SK-N-SH treated with all-trans-retinoic acid at 6 μM for 48 hours (cell line): ENCODE measurements at regions not wholly inside any gene's neighbourhood (a gene's known extent, or its start where the extent isn't known, plus 50 kb on each side); places are given as distances from the start of the nearest gene placed in this dataset.

Source experiments
- ATAC-seq: fragments of 200-7000 bp; cut with Tn5 transposase; 3 replicates; pipeline ENCODE4 v1.9.1; 2020; ENCODE audit warnings: mild to moderate bottlenecking, moderate library complexity
- ARNTL ChIP-seq: fragments of 450-650 bp; formaldehyde crosslinking; IDR thresholded peaks from 2 replicates; pipeline ENCODE4 v1.5.0; 2020; ENCODE audit warnings: low read depth, mild to moderate bottlenecking, moderate library complexity, borderline replicate concordance
- BACH2 ChIP-seq: fragments of 250-450 bp; sonication (Bioruptor Pico); IDR thresholded peaks from 2 replicates; pipeline ENCODE4 v1.9.0; 2021; ENCODE audit warnings: mild to moderate bottlenecking, borderline replicate concordance
- CSDC2 ChIP-seq: fragments of 250-450 bp; sonication (Bioruptor Pico); IDR thresholded peaks from 2 replicates; pipeline ENCODE4 v1.5.0; 2020; ENCODE audit warnings: mild to moderate bottlenecking, moderate library complexity
- ESRRG ChIP-seq: fragments of 250-450 bp; sonication (Bioruptor Pico); IDR thresholded peaks from 2 replicates; pipeline ENCODE4 v1.6.1; 2021; ENCODE audit warnings: mild to moderate bottlenecking
- GLIS3 ChIP-seq: fragments of 250-450 bp; sonication (Bioruptor Pico); IDR thresholded peaks from 2 replicates; pipeline ENCODE4 v1.5.0; 2020; ENCODE audit warnings: mild to moderate bottlenecking, moderate library complexity
- ISL1 ChIP-seq: fragments of 250-450 bp; sonication (Bioruptor Pico); IDR thresholded peaks from 2 replicates; pipeline ENCODE4 v2.1.2; 2022; ENCODE audit warnings: mild to moderate bottlenecking, moderate library complexity
- OSR1 ChIP-seq: fragments of 250-450 bp; sonication (Bioruptor Pico); IDR thresholded peaks from 2 replicates; pipeline ENCODE4 v1.8.0; 2022; ENCODE audit warnings: moderate library complexity, mild to moderate bottlenecking, inconsistent platforms
- PPARA ChIP-seq: fragments of 250-450 bp; sonication (Bioruptor Pico); IDR thresholded peaks from 2 replicates; pipeline ENCODE4 v1.5.0; 2020; ENCODE audit warnings: mild to moderate bottlenecking, borderline replicate concordance
- RARB ChIP-seq: fragments of 250-450 bp; sonication (Bioruptor Pico); IDR thresholded peaks from 2 replicates; pipeline ENCODE4 v1.8.0; 2021; ENCODE audit warnings: mild to moderate bottlenecking, moderate library complexity
- SNAI2 ChIP-seq: fragments of 250-450 bp; sonication (Bioruptor Pico); IDR thresholded peaks from 2 replicates; pipeline ENCODE4 v1.5.0; 2020; ENCODE audit warnings: mild to moderate bottlenecking, moderate library complexity
- TOX ChIP-seq: fragments of 250-450 bp; sonication (Bioruptor Pico); IDR thresholded peaks from 2 replicates; pipeline ENCODE4 v1.8.0; 2021; ENCODE audit warnings: mild to moderate bottlenecking, moderate library complexity, borderline replicate concordance
- ZC3H10 ChIP-seq: fragments of 250-450 bp; sonication (Bioruptor Pico); IDR thresholded peaks from 2 replicates; pipeline ENCODE4 v1.5.1; 2021; ENCODE audit warnings: mild to moderate bottlenecking, moderate library complexity
- ZNF565 ChIP-seq: fragments of 450-650 bp; formaldehyde crosslinking; conservative IDR thresholded peaks from 2 replicates; pipeline ENCODE4 v1.5.0; 2020; ENCODE audit warnings: low read depth, mild to moderate bottlenecking, moderate library complexity
- ZNF70 ChIP-seq: fragments of 450-650 bp; formaldehyde crosslinking; IDR thresholded peaks from 2 replicates; pipeline ENCODE4 v1.5.0; 2020; ENCODE audit warnings: mild to moderate bottlenecking, moderate library complexity
- ZNF8 ChIP-seq: fragments of 450-650 bp; formaldehyde crosslinking; IDR thresholded peaks from 2 replicates; pipeline ENCODE4 v1.5.0; 2020; ENCODE audit warnings: mild to moderate bottlenecking, moderate library complexity
- TF ChIP-seq, protein P1 (sequence below): fragments of 250-450 bp; sonication (Bioruptor Pico); IDR thresholded peaks from 2 replicates; pipeline ENCODE4 v1.8.0; 2020; ENCODE audit warnings: mild to moderate bottlenecking, moderate library complexity, borderline replicate concordance
- TF ChIP-seq, protein P2 (sequence below): fragments of 250-450 bp; sonication (Bioruptor Pico); IDR thresholded peaks from 2 replicates; pipeline ENCODE4 v1.5.0; 2020; ENCODE audit warnings: mild to moderate bottlenecking, moderate library complexity
- TF ChIP-seq, protein P3 (sequence below): fragments of 250-450 bp; sonication (Bioruptor Pico); IDR thresholded peaks from 2 replicates; pipeline ENCODE4 v1.5.1; 2020; ENCODE audit warnings: low read depth, mild to moderate bottlenecking, moderate library complexity

DNA sequence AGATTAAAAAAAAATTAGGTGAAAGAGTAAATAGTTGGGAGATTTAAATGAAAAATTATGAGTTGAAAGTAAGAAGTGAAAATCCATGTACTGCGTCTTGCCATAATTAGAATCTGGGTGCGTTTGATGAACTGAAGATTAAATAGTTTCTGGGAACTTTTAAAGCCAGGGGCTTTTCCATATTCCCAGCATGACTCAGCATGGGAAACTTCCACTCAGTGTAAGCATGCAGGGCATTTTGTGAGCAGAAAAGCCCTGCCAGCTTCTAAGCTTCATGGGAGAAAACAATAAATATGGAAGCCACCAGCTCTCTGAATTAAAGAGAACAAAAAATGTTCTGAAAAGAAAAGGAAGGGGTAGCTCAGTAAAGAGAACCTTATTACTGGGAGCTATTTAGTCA is 62.0 kb upstream of the EDNRB start:
- ATAC-seq: peak; percentile 93
- TF ChIP-seq ISL1 (CRISPR knock-in tag) (0 out of 2 replicates have a peak, but pooled peaks have one; percentile 33), ZNF8 (CRISPR knock-in tag) (no peak)

DNA sequence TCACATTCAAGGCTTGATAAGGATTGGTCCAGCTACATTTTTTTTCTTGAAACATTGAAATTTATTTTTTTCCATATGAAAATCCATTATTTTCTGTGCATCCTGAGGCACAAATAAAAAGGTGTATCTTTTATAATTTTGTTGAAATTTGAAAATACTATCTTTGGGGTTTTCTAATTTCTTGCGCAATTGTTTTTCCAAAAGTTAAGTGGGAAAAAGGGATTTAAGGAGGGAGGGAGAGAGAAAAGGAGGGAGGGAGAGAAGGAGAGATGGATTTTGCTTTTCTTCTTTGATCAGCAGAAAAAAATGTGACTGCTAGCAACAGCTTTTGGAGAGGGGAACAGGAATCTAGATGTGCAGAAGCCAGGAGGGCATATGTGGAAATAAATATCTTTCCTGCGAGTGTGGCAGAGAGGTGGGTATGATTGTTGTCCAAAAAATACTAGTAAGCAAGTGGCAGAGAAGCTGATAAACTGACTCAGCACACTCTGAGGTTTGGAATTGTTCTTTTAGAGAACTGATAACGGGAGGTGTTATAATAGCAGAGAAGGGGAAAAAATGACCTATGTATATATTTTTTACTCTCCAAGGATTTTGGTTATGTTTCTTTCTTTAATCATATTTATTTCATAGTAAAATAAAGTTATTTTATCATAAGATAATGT is 61.2 kb upstream of the EDNRB start:
- no peak for TF ChIP-seq ESRRG (CRISPR knock-in tag)
- no peak for TF ChIP-seq OSR1
- no peak for TF ChIP-seq GLIS3 (CRISPR knock-in tag)
- TF ChIP-seq ZC3H10: no peak
- no peak for TF ChIP-seq ZNF8 (CRISPR knock-in tag)
- no peak for TF ChIP-seq SNAI2 (CRISPR knock-in tag)
- TF ChIP-seq TOX (CRISPR knock-in tag): no peak
- no peak for TF ChIP-seq ZNF565 (CRISPR knock-in tag)
- no peak for TF ChIP-seq ARNTL (CRISPR knock-in tag)
- TF ChIP-seq, protein P1, sequence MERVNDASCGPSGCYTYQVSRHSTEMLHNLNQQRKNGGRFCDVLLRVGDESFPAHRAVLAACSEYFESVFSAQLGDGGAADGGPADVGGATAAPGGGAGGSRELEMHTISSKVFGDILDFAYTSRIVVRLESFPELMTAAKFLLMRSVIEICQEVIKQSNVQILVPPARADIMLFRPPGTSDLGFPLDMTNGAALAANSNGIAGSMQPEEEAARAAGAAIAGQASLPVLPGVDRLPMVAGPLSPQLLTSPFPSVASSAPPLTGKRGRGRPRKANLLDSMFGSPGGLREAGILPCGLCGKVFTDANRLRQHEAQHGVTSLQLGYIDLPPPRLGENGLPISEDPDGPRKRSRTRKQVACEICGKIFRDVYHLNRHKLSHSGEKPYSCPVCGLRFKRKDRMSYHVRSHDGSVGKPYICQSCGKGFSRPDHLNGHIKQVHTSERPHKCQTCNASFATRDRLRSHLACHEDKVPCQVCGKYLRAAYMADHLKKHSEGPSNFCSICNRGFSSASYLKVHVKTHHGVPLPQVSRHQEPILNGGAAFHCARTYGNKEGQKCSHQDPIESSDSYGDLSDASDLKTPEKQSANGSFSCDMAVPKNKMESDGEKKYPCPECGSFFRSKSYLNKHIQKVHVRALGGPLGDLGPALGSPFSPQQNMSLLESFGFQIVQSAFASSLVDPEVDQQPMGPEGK (CRISPR knock-in tag): no peak
- TF ChIP-seq, protein P2, sequence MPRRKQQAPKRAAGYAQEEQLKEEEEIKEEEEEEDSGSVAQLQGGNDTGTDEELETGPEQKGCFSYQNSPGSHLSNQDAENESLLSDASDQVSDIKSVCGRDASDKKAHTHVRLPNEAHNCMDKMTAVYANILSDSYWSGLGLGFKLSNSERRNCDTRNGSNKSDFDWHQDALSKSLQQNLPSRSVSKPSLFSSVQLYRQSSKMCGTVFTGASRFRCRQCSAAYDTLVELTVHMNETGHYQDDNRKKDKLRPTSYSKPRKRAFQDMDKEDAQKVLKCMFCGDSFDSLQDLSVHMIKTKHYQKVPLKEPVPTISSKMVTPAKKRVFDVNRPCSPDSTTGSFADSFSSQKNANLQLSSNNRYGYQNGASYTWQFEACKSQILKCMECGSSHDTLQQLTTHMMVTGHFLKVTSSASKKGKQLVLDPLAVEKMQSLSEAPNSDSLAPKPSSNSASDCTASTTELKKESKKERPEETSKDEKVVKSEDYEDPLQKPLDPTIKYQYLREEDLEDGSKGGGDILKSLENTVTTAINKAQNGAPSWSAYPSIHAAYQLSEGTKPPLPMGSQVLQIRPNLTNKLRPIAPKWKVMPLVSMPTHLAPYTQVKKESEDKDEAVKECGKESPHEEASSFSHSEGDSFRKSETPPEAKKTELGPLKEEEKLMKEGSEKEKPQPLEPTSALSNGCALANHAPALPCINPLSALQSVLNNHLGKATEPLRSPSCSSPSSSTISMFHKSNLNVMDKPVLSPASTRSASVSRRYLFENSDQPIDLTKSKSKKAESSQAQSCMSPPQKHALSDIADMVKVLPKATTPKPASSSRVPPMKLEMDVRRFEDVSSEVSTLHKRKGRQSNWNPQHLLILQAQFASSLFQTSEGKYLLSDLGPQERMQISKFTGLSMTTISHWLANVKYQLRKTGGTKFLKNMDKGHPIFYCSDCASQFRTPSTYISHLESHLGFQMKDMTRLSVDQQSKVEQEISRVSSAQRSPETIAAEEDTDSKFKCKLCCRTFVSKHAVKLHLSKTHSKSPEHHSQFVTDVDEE (CRISPR knock-in tag): no peak
- TF ChIP-seq RARB (CRISPR knock-in tag): no peak
- ATAC-seq: no peak

DNA sequence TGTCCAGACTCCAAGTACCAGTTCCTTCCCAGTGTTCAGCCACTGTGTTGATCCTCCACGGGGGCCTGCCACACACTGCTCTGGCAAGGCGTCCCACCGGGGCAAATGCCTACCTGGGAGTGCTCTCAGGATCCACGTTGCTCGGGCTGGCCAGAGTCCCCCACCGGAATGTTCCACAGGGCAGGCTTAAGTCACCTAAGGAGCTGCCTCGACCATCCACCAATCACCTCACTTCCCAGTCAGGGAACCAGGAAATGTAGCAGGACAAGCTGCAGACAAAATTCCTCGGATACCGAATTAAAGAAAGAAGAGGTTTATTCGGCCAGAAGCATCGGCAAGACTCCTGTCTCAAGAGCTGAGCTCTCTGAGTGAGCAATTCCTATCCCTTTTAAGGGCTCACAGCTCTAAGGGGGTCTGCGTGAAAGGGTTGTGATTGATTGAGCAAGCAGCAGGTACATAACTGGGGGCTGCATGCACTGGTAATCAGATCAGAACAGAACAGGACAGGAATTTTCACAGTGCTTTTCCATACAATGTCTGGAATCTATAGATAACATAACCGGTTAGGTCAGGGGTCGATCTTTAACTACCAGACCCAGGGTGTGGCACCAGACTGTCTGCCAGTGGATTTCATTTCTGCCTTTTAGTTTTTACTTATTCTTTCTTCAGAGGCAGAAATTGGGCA is 56.9 kb upstream of the EDNRB start:
- ATAC-seq: no peak
- TF ChIP-seq, protein P1 (CRISPR knock-in tag): no peak
- TF ChIP-seq ARNTL (CRISPR knock-in tag): no peak
- TF ChIP-seq OSR1: no peak
- TF ChIP-seq ZNF565 (CRISPR knock-in tag): no peak
- no peak for TF ChIP-seq TOX (CRISPR knock-in tag)
- TF ChIP-seq CSDC2 (CRISPR knock-in tag): no peak
- TF ChIP-seq, protein P3, sequence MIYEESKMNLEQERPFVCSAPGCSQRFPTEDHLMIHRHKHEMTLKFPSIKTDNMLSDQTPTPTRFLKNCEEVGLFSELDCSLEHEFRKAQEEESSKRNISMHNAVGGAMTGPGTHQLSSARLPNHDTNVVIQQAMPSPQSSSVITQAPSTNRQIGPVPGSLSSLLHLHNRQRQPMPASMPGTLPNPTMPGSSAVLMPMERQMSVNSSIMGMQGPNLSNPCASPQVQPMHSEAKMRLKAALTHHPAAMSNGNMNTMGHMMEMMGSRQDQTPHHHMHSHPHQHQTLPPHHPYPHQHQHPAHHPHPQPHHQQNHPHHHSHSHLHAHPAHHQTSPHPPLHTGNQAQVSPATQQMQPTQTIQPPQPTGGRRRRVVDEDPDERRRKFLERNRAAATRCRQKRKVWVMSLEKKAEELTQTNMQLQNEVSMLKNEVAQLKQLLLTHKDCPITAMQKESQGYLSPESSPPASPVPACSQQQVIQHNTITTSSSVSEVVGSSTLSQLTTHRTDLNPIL (CRISPR knock-in tag): no peak
- TF ChIP-seq, protein P2 (CRISPR knock-in tag): no peak
- no peak for TF ChIP-seq PPARA
- no peak for TF ChIP-seq ZNF70 (CRISPR knock-in tag)
- no peak for TF ChIP-seq BACH2 (CRISPR knock-in tag)
- no peak for TF ChIP-seq ISL1 (CRISPR knock-in tag)
- TF ChIP-seq ZC3H10: no peak
